GM10266 (cell line): ENCODE measurements at regions not wholly inside any gene's neighbourhood (a gene's known extent, or its start where the extent isn't known, plus 50 kb on each side); places are given as distances from the start of the nearest gene placed in this dataset.

Experiments
- DNase-seq: peaks from one replicate; pipeline ENCODE4 v3.0.0; 2012; ENCODE audit errors: extremely low spot score
- TF ChIP-seq, protein P1 (sequence below): IDR thresholded peaks from 2 replicates; pipeline ENCODE4 v1.5.1; 2012; ENCODE audit warnings: mild to moderate bottlenecking, low read depth; ENCODE audit not compliant: control insufficient read depth, insufficient read depth; ENCODE audit errors: missing control alignments

DNA sequence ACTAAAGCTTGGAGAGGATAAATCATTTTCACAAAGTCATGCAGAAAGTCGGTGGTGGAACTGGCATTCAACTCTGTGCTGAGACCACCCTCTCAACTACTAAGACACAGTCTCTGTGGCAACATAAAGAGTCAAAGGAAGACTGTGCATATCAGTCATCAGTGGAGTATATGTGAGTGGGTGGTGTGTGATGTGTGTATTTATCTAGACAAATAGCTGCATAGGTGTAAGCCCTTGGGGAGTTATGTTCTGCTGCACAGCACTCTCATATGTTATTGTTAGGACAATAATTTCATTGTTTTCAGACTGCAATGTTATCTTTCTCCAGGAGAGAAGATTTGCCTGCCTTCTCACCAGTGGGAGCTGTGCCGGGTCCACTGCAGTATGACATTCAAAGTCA lies 186.3 kb upstream of the HNRNPA3 start:
- DNase-seq: no peak
- TF ChIP-seq, protein P1, sequence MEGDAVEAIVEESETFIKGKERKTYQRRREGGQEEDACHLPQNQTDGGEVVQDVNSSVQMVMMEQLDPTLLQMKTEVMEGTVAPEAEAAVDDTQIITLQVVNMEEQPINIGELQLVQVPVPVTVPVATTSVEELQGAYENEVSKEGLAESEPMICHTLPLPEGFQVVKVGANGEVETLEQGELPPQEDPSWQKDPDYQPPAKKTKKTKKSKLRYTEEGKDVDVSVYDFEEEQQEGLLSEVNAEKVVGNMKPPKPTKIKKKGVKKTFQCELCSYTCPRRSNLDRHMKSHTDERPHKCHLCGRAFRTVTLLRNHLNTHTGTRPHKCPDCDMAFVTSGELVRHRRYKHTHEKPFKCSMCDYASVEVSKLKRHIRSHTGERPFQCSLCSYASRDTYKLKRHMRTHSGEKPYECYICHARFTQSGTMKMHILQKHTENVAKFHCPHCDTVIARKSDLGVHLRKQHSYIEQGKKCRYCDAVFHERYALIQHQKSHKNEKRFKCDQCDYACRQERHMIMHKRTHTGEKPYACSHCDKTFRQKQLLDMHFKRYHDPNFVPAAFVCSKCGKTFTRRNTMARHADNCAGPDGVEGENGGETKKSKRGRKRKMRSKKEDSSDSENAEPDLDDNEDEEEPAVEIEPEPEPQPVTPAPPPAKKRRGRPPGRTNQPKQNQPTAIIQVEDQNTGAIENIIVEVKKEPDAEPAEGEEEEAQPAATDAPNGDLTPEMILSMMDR: no peak

DNA sequence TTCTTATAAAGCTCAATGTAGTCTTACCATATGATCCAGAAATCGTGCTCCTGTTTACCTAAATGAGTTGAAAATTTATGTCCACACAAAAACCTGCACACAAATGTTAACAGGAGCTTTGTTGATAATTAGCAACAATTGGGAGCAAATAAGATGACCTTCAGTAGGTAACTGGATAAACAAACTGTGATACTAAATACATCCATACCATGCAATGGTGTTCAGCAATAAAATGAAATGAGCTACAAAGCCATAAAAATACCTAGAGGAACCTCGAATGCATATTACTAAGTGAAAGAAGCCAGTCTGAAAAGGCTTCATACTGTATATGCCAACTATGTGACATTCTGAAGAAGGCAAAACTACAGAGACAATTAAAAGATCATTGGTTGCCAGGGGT lies 185.6 kb upstream of the HNRNPA3 start:
- TF ChIP-seq, protein P1: no peak
- DNase-seq: no peak

DNA sequence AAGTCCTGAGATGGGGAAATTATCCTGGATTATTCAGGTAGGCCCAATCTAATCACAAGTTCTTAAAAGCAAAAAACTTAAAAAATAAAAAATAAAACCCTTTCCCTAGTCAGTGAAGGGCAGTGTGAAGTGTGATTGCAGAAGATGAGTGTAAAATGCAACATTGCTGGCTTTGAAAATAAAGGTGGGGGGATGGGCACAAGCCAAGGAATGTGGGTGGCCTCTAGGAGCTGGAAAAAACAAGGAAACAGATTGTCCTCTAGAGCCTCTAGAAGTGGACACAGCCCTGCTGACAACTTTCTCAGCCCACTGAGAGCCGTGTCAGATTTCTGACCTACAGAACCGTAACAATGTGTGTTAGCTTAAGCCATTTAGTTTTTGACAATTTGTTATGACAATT lies 184.3 kb upstream of the HNRNPA3 start:
- no peak for DNase-seq
- TF ChIP-seq, protein P1: no peak

DNA sequence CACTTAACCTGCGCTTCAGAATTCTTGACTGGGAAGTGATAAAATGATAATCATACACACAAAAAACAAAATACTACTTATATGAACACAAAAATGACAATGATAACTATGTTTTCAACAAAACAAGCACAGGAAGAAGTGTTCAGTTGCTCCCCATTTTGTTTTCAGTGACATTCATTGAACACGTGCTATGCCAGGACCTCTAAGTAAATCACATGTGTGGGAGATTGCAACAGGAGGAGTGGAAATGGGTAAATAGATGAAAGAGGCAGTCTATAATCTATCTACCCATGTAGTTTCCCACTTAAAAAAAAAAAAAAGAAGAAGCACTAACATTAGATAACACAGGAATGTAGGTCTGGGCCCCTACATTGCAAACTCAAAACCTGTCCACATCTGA lies 183.5 kb upstream of the HNRNPA3 start:
- TF ChIP-seq, protein P1: no peak

DNA sequence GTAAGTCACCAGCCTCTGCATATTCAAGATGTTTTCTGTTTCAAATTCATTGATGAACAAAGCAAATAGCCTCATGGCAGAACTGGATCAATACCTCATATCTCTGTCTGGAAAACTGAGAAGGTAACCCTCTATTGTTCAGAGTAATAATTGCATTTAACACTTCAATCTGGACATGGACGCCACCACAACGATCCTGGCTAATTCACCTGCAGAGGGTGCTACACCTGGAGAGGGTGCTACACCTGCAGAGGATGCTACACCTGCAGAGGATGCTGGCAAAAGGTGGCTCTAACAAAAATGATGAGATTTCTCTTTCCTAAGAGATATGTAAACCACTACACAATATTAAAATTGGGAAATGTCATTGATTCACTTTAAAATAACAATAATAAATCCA lies 183.1 kb upstream of the HNRNPA3 start:
- TF ChIP-seq, protein P1: no peak
- no peak for DNase-seq

More for the DNA sequence above, 183.5 kb upstream of the HNRNPA3 start:
- no peak for DNase-seq

DNA sequence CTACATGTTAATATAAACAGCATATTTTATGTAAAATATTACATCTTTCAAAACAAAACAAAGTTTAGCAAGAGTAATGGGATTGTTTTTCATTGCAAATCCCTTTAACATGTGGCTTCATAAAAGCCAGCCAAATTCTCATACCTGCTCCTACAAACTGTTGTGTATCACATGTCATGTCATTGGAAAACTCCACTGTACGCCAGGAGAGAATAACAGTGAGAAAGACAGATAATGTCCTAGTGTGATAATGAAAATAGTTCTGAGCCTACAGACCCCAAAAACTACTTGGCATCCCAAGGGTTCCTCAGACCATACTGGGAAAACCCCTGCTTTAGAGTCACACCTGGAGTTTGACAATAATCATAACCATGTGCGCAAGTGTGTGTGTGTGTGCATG lies 182.7 kb upstream of the HNRNPA3 start:
- TF ChIP-seq, protein P1: no peak
- DNase-seq: no peak

DNA sequence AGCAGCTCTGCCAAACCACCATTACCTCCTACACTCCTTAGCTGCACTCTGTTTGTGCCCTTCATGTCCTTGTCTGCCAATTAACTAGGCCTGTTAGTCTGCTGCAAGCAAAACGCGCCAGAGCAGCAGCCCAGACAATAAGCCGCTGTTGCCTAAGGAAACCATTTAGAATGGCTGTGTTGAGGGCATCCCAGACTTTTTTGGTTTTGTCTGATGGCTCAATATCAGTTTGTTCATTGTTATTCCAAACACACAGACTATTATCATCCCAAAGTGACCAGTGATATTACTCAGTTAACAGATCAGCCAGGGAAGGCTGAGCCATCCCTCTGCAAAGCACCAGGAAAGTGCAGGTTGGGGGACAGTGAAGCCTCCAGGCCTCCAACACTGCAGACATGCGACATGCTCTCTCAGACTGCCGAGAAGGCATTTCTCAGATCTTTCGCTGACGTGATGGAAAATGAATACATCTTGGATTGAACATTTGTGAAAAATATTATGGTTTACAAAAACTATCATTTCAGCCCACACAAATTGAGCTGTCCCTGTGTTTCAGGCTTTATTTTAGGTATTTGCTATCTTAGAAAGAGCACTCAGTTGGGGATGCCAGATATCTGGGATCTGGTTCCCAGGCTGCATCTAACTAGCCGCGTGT lies 182.0 kb upstream of the HNRNPA3 start:
- TF ChIP-seq, protein P1: no peak
- DNase-seq: no peak
